Heart right ventricle (tissue), 16 donors: ENCODE measurements at regions not wholly inside any gene's neighbourhood (a gene's known extent, or its start where the extent isn't known, plus 50 kb on each side); places are given as distances from the start of the nearest gene placed in this dataset.

Experiments used
- ATAC-seq, 8 donors: fragments of 200-7000 bp; cut with Tn5 transposase; one replicate each; pipeline ENCODE4 v1.9.1; 2020; ENCODE audit warnings: mild to moderate bottlenecking in 8 of 8, moderate library complexity in 8 of 8, moderate number of reproducible peaks in 1 of 8
- DNase-seq, 2 donors: peaks; one replicate each; pipeline ENCODE4 v3.0.0-alpha.2; 2020
- H3K27ac ChIP-seq, 10 donors: fragments of 200-600 bp; sonication (generic) in 2 of 10; one replicate each; pipeline versions ENCODE4 v1.5.0 to v1.8.0; 2020 to 2022; ENCODE audit warnings: mild to moderate bottlenecking in 3 of 10
- H3K27me3 ChIP-seq, 7 donors: fragments of 200-600 bp; one replicate each; pipeline ENCODE4 v1.8.0; 2021 to 2022; ENCODE audit warnings: mild to moderate bottlenecking in 2 of 7
- H3K36me3 ChIP-seq, 9 donors: fragments of 200-600 bp; sonication (generic) in 1 of 9; one replicate each; pipeline versions ENCODE4 v1.5.0 to v1.8.0; 2020 to 2022; ENCODE audit warnings: mild to moderate bottlenecking in 2 of 9
- H3K4me1 ChIP-seq, 9 donors: fragments of 200-600 bp; sonication (generic) in 1 of 9; one replicate each; pipeline versions ENCODE4 v1.5.0 to v1.8.0; 2020 to 2022; ENCODE audit warnings: mild to moderate bottlenecking in 4 of 9
- H3K4me3 ChIP-seq, 10 donors: fragments of 200-600 bp; sonication (generic) in 2 of 10; one replicate each; pipeline versions ENCODE4 v1.5.0 to v1.8.0; 2020 to 2022; ENCODE audit warnings: mild to moderate bottlenecking in 7 of 10, moderate library complexity in 2 of 10
- H3K9me3 ChIP-seq, 11 donors: fragments of 200-600 bp in 10 of 11; sonication (generic) in 2 of 11; one replicate each; pipeline versions ENCODE4 v1.5.0 to v1.8.0; 2013 to 2022; ENCODE audit warnings: mild to moderate bottlenecking in 2 of 11, control low read depth in 1 of 11, moderate library complexity in 1 of 11
- WGBS, 2 donors: extraction: QIAGEN DNeasy Blood & Tissue Kit; methylation state at CpG; one replicate each; pipeline ENCODE4 v1.1.7; 2013; ENCODE audit warnings: inconsistent platforms in 1 of 2; 5-methylcytosine and 5-hydroxymethylcytosine counted together
- intact Hi-C, 10 donors: fragments of 100-400 bp; cut with DNase I; formaldehyde crosslinking; loops; one replicate each; pipeline versions ENCODE4 v1.11.1 to v1.14.2; 2022
- TF ChIP-seq, protein P1 (sequence below), 9 donors: fragments of 200-600 bp; sonication (generic) in 2 of 9; IDR thresholded peaks; one replicate each; pipeline versions ENCODE4 v1.5.0 to v1.8.0; 2021 to 2022; ENCODE audit warnings: antibody characterized with exemption in 9 of 9, mild to moderate bottlenecking in 5 of 9, moderate library complexity in 1 of 9
- donor health status: Arrhythmogenic right ventricular cardiomyopathy.
- donor health status: ischemic (EF 13 %, LVEDD 7.1; RV severe dilation, severe dysfunction).
- donor health status: healthy with polysubstance abuse.
- donor health status: DM: no; HTN: yes; CAD: no.
- donor health status: DM: no; HTN: no; CAD: no.
- donor health status: ischemic (EF 25% LVEDD 6.9; RV normal size, moderate dysfunction).
- donor health status: ischemic (EF 25% LVEDD 5.7; RV mildly dilated, moderate dysfunction).
- donor health status: healthy.
- donor health status: DM: yes; HTN: yes; CAD: no.
- donor health status: Ischemic cardiomyopathy.
- donor health status: ischemic (EF 35%, LVEDD 5.7; RV mildly dilated, moderate dysfunction).
- donor health status: nonischemic (EF 11% LVEDD 7.7; RV severe dilation, severe dysfunction).
- donor health status: DM: yes; HTN: yes; CAD: no.
- donor health status: PGD.
- donor health status: ischemic (EF 29% LVEDD 5.4; RV normal size, mild dysfunction).
- donor health status: nonischemic (EF 23%, LVEDD 6.1; RV moderate dilation, normal function).

- Histone ChIP-seq H3K9me3 (peaks cover 0 to 11% (median 0%) of the 10 kb centered on the region in 11 donors), H3K36me3 (no peaks in the 10 kb centered on the region), H3K4me1 (no peaks in the 10 kb centered on the region), H3K27me3 (no peaks in the 10 kb centered on the region), H3K4me3 (no peak overlapping the region), H3K27ac (no peak overlapping the region)
- no peak for DNase-seq
- intact Hi-C loops, result no loop called here
- no peak for ATAC-seq
- WGBS, 2 donors, result 80 to 82% methylated on average over 2 of the region's 2 CpGs
- TF ChIP-seq, protein P1, sequence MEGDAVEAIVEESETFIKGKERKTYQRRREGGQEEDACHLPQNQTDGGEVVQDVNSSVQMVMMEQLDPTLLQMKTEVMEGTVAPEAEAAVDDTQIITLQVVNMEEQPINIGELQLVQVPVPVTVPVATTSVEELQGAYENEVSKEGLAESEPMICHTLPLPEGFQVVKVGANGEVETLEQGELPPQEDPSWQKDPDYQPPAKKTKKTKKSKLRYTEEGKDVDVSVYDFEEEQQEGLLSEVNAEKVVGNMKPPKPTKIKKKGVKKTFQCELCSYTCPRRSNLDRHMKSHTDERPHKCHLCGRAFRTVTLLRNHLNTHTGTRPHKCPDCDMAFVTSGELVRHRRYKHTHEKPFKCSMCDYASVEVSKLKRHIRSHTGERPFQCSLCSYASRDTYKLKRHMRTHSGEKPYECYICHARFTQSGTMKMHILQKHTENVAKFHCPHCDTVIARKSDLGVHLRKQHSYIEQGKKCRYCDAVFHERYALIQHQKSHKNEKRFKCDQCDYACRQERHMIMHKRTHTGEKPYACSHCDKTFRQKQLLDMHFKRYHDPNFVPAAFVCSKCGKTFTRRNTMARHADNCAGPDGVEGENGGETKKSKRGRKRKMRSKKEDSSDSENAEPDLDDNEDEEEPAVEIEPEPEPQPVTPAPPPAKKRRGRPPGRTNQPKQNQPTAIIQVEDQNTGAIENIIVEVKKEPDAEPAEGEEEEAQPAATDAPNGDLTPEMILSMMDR (IDR thresholded peaks at IDR 0.05), result no peak
These were observed 2090.9 kb upstream of the WWC1 start for GRCh38 chr5:166200532-166200931.

DNA sequence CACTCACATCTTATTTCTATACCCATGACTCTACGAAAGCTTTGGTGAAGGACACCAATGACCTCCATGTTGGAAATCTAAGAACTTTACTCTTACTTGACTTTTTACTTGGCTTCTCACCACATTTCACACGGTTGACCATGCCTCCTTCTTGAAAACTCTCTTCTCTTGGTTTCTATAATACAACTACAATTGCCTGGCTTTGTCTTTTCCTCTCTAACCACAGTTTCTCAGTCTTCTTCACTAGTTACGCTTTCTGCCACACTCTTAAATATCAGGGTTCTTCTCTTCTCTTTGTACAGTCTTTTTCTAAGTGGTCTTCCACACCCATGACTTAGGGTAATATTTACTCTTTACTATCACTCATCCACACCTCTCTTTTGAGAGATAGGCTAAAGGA is 2079.8 kb upstream of the WWC1 start:
- TF ChIP-seq, protein P1 (IDR thresholded peaks at IDR 0.05), result no peak

DNA sequence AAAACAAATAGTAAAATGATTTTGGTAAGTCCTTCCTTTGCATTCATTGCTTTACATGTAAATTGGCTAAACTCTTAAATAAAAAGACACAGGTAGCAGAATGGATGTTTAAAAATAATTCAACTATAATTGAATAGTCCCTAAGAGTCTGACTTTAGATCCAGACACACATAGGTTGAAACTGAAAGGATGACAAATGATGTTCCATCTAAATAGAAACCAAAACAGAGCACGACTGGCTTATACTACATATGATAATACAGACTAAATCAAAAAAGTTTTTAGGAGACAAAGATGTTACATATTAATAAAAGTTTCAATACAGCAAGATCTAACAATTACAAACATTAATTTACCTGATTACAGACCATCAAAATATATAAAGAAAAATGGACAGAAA is 2055.1 kb upstream of the WWC1 start:
- no peak overlapping the region for H3K27ac ChIP-seq
- DNase-seq (no peak), ATAC-seq (no peak)
- no peaks in the 10 kb centered on the region for H3K36me3 ChIP-seq
- H3K9me3 ChIP-seq, result peaks cover 0 to 43% (median 10%) of the 10 kb centered on the region in 11 donors
- H3K4me1 ChIP-seq, result no peaks in the 10 kb centered on the region
- no peak overlapping the region for H3K4me3 ChIP-seq
- 74 to 81% methylated on average over 1 of the region's 1 CpG for WGBS, 2 donors
- H3K27me3 ChIP-seq, result no peaks in the 10 kb centered on the region
- TF ChIP-seq, protein P1 (IDR thresholded peaks at IDR 0.05), result no peak
- intact Hi-C loops, result no loop called here

More for the DNA sequence above, 2079.8 kb upstream of the WWC1 start:
- intact Hi-C loops, result no loop called here
- no peak for DNase-seq
- no peaks in the 10 kb centered on the region for H3K36me3 ChIP-seq
- WGBS, 2 donors, result 85% methylated on average over 3 of the region's 3 CpGs
- H3K27ac ChIP-seq, result no peak overlapping the region
- no peaks in the 10 kb centered on the region for H3K4me1 ChIP-seq
- no peak for ATAC-seq
- H3K9me3 ChIP-seq, result peaks cover 0 to 47% (median 0%) of the 10 kb centered on the region in 11 donors
- no peaks in the 10 kb centered on the region for H3K27me3 ChIP-seq
- H3K4me3 ChIP-seq, result no peak overlapping the region

- no peak for DNase-seq
- intact Hi-C loops, result no loop called here
- Histone ChIP-seq H3K27me3 (no peaks in the 10 kb centered on the region), H3K4me3 (no peak overlapping the region), H3K27ac (no peak overlapping the region), H3K9me3 (peaks cover 0 to 17% (median 5%) of the 10 kb centered on the region in 11 donors), H3K4me1 (no peaks in the 10 kb centered on the region), H3K36me3 (no peaks in the 10 kb centered on the region)
- WGBS, 2 donors, result 85 to 91% methylated on average over 2 of the region's 2 CpGs
- ATAC-seq, result no peak
- TF ChIP-seq, protein P1 (IDR thresholded peaks at IDR 0.05), result no peak
These were observed 2050.7 kb upstream of the WWC1 start for GRCh38 chr5:166240705-166241104.
